ENCODE measurements at regions not wholly inside any gene's neighbourhood (a gene's known extent, or its start where the extent isn't known, plus 50 kb on each side); places are given as distances from the start of the nearest gene placed in this dataset.

- ChIA-PET POLR2A (no interaction called here), CTCF (no interaction called here)
- DNase-seq (ENCODE audit: extremely low spot score), result no peak
- TF ChIP-seq, protein P1, sequence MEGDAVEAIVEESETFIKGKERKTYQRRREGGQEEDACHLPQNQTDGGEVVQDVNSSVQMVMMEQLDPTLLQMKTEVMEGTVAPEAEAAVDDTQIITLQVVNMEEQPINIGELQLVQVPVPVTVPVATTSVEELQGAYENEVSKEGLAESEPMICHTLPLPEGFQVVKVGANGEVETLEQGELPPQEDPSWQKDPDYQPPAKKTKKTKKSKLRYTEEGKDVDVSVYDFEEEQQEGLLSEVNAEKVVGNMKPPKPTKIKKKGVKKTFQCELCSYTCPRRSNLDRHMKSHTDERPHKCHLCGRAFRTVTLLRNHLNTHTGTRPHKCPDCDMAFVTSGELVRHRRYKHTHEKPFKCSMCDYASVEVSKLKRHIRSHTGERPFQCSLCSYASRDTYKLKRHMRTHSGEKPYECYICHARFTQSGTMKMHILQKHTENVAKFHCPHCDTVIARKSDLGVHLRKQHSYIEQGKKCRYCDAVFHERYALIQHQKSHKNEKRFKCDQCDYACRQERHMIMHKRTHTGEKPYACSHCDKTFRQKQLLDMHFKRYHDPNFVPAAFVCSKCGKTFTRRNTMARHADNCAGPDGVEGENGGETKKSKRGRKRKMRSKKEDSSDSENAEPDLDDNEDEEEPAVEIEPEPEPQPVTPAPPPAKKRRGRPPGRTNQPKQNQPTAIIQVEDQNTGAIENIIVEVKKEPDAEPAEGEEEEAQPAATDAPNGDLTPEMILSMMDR (IDR thresholded peaks at IDR 0.05; ENCODE audit: control extremely low read depth, extremely low read depth, low read depth, missing control alignments), result no peak
Measured at GRCh38 chr9:100890321-100890720, 138.2 kb upstream of the PLPPR1 start.

DNA sequence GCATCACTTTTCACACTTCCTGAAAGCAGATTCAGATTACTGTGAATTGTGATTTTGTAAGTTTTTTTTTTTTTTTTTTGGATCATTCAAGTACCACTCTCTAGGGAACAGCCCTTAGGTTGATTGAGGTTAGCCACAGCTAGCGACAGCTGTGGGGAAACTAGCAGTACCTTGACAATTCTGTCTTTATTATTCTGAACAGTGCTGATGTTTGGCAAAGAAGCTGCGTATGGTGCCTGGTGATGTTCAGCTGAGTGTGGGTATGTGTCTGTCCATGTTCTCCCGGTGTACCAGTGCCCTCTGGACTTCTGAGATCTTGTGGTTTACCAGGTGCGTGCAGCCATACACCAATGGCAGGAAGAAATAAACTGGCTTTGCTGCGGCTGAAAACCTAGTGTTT is 117.3 kb upstream of the PLPPR1 start:
- TF ChIP-seq, protein P1 (IDR thresholded peaks at IDR 0.05; ENCODE audit: control extremely low read depth, extremely low read depth, low read depth, missing control alignments), result no peak
- POLR2A ChIA-PET, result no interaction called here
- CTCF ChIA-PET, result no interaction called here
- DNase-seq (ENCODE audit: extremely low spot score), result no peak

- ChIA-PET CTCF (interaction anchor here (1.5 kb wide), 1 partner anchor 10 kb away, joined by 4 read pairs; no protein-coding TSS in a partner anchor), POLR2A (no interaction called here)
- DNase-seq (ENCODE audit: extremely low spot score), result no peak
- TF ChIP-seq, protein P1 (IDR thresholded peaks at IDR 0.05; ENCODE audit: control extremely low read depth, extremely low read depth, low read depth, missing control alignments), result no peak
Measured at GRCh38 chr9:100913257-100913656, 115.3 kb upstream of the PLPPR1 start.

DNA sequence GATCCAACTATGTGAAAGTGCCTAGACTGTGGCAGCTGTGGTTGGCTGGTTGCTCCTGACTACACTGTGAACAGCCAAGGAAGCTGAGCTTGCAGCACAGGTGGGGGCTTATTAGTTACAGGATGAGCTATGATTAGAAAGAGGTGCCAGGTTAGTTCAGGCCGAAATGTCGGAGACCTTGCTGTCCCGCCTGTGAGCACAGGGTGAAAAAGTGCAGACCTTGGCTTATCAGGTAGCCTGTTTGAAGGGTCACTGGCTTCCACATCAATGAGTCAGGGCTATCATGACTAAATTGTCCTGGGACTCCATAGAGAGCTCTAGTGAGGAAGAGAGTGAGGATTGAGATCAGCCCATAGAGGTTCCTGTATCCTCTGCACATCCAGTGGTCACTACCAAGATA is 114.3 kb upstream of the PLPPR1 start:
- ChIA-PET CTCF (interaction anchor here (1.5 kb wide), 1 partner anchor 11 kb away, joined by 4 read pairs; no protein-coding TSS in a partner anchor), POLR2A (no interaction called here)
- DNase-seq (ENCODE audit: extremely low spot score), result no peak
- TF ChIP-seq, protein P1 (IDR thresholded peaks at IDR 0.05; ENCODE audit: control extremely low read depth, extremely low read depth, low read depth, missing control alignments), result no peak

- TF ChIP-seq, protein P1 (IDR thresholded peaks at IDR 0.05; ENCODE audit: control extremely low read depth, extremely low read depth, low read depth, missing control alignments), result no peak
- POLR2A ChIA-PET, result no interaction called here
- CTCF ChIA-PET, result no interaction called here
- DNase-seq (ENCODE audit: extremely low spot score), result no peak
Measured at GRCh38 chr9:100919506-100919905, 109.0 kb upstream of the PLPPR1 start.

DNA sequence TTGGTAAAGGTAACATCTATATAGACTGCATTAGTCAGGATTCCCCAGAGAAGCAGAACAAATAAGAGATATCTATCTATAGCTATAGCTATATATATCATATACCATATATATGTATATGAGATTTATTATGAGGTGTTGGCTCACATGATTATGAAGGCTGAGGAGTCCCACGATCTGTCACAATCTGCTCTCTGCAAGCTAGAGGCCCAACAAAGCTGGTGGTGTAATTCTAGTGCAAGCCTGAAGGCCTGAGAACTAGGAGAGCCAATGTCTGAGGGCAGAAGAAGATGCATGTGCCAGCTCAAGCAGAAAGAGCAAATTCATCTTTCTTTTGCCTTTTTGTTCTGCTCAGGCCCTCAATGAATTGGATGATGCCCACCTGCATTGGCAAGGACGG is 102.2 kb upstream of the PLPPR1 start:
- TF ChIP-seq, protein P1 (IDR thresholded peaks at IDR 0.05; ENCODE audit: control extremely low read depth, extremely low read depth, low read depth, missing control alignments), result no peak
- ChIA-PET POLR2A (no interaction called here), CTCF (no interaction called here)

GRCh38 chr9:100927763-100928162 is 100.8 kb upstream of the PLPPR1 start:
- ChIA-PET POLR2A (no interaction called here), CTCF (interaction anchor here (0.5 kb wide), 1 partner anchor 15 kb away, joined by 3 read pairs; no protein-coding TSS in a partner anchor)
- DNase-seq (ENCODE audit: extremely low spot score), result no peak
- TF ChIP-seq, protein P1 (IDR thresholded peaks at IDR 0.05; ENCODE audit: control extremely low read depth, extremely low read depth, low read depth, missing control alignments), result no peak

More for the DNA sequence above, 102.2 kb upstream of the PLPPR1 start:
- DNase-seq (ENCODE audit: extremely low spot score), result no peak

Measured in GM10248 (cell line).